ENCODE measurements at regions not wholly inside any gene's neighbourhood (a gene's known extent, or its start where the extent isn't known, plus 50 kb on each side); places are given as distances from the start of the nearest gene placed in this dataset.

- no peak for ATAC-seq (ENCODE audit: low FRiP score)
- TF ChIP-seq CTCF (IDR thresholded peaks at IDR 0.05) = no peak
- DNase-seq (ENCODE audit: low spot score) = no peak
Observed at GRCh38 chr5:121698690-121699089, 153.0 kb upstream of the FTMT start.

- ATAC-seq (ENCODE audit: low FRiP score) (no peak), DNase-seq (ENCODE audit: low spot score) (no peak)
- TF ChIP-seq CTCF (IDR thresholded peaks at IDR 0.05) = no peak
Observed at GRCh38 chr5:121701731-121702130, 150.0 kb upstream of the FTMT start.

GRCh38 chr5:121702682-121703081 is 149.0 kb upstream of the FTMT start:
- DNase-seq (ENCODE audit: low spot score) (no peak), ATAC-seq (ENCODE audit: low FRiP score) (no peak)
- no peak for TF ChIP-seq CTCF (IDR thresholded peaks at IDR 0.05)

GRCh38 chr5:121704291-121704690 is 147.4 kb upstream of the FTMT start:
- TF ChIP-seq CTCF (IDR thresholded peaks at IDR 0.05) = no peak
- DNase-seq (ENCODE audit: low spot score) = no peak
- no peak for ATAC-seq (ENCODE audit: low FRiP score)

GRCh38 chr5:121706686-121707085 is 145.0 kb upstream of the FTMT start:
- ATAC-seq (ENCODE audit: low FRiP score) (no peak), DNase-seq (ENCODE audit: low spot score) (no peak)
- TF ChIP-seq CTCF (IDR thresholded peaks at IDR 0.05) = no peak

- TF ChIP-seq CTCF (IDR thresholded peaks at IDR 0.05) = no peak
- ATAC-seq (ENCODE audit: low FRiP score) = no peak
- no peak for DNase-seq (ENCODE audit: low spot score)
Observed at GRCh38 chr5:121707178-121707577, 144.5 kb upstream of the FTMT start.

- DNase-seq (ENCODE audit: low spot score) (no peak), ATAC-seq (ENCODE audit: low FRiP score) (no peak)
- TF ChIP-seq CTCF (IDR thresholded peaks at IDR 0.05) = no peak
Observed at GRCh38 chr5:121711416-121711815, 140.3 kb upstream of the FTMT start.

Data from omental fat pad (tissue), 3 donors.